GM23338 (cell line): ENCODE measurements at regions not wholly inside any gene's neighbourhood (a gene's known extent, or its start where the extent isn't known, plus 50 kb on each side); places are given as distances from the start of the nearest gene placed in this dataset.

ENCODE experiments used
- ATAC-seq: fragments of 200-7000 bp; cut with Tn5 transposase; 3 replicates; pipeline ENCODE4 v1.9.1; 2020
- DNase-seq: peaks from one replicate; pipeline ENCODE4 v3.0.0-alpha.2; 2015; ENCODE audit warnings: low spot score
- H2AFZ ChIP-seq: fragments of 200-600 bp; sonication (generic); 2 replicates; pipeline ENCODE4 v1.8.0; 2016; ENCODE audit warnings: antibody characterized with exemption, mild to moderate bottlenecking, moderate library complexity
- H3F3A ChIP-seq: fragments of 200-600 bp; sonication (generic); replicated peaks from 2 replicates; pipeline ENCODE4 v1.8.0; 2017; ENCODE audit warnings: antibody characterized with exemption, mixed run types, low read depth
- H3K27ac ChIP-seq: fragments of 200-600 bp; sonication (generic); 2 replicates; pipeline ENCODE4 v1.6.1; 2016; ENCODE audit warnings: low read depth
- H3K27me3 ChIP-seq: fragments of 200-600 bp; sonication (generic); 2 replicates; pipeline ENCODE4 v1.8.0; 2016; ENCODE audit warnings: mild to moderate bottlenecking, mixed run types, moderate library complexity; ENCODE audit not compliant: insufficient read depth
- H3K36me3 ChIP-seq: fragments of 200-600 bp; sonication (generic); 2 replicates; pipeline ENCODE4 v1.8.0; 2016; ENCODE audit warnings: mild to moderate bottlenecking; ENCODE audit not compliant: insufficient read depth
- H3K4me1 ChIP-seq: fragments of 200-600 bp; sonication (generic); 2 replicates; pipeline ENCODE4 v1.8.0; 2016; ENCODE audit warnings: mild to moderate bottlenecking, moderate library complexity; ENCODE audit not compliant: insufficient read depth
- H3K4me2 ChIP-seq: fragments of 200-600 bp; sonication (generic); 2 replicates; pipeline ENCODE4 v1.7.1; 2017; ENCODE audit warnings: mixed run types
- H3K4me3 ChIP-seq: fragments of 200-600 bp; sonication (generic); 2 replicates; pipeline ENCODE4 v1.6.1; 2016; ENCODE audit warnings: mixed run types
- H3K79me2 ChIP-seq: fragments of 200-600 bp; sonication (generic); replicated peaks from 2 replicates; pipeline ENCODE4 v1.8.0; 2017; ENCODE audit warnings: mild to moderate bottlenecking; ENCODE audit not compliant: insufficient read depth
- H3K9me2 ChIP-seq: fragments of 200-600 bp; sonication (generic); 2 replicates; pipeline ENCODE4 v1.8.0; 2017; ENCODE audit not compliant: insufficient read depth
- H4K20me1 ChIP-seq: fragments of 200-600 bp; sonication (generic); replicated peaks from 2 replicates; pipeline ENCODE4 v1.8.0; 2017; ENCODE audit warnings: mild to moderate bottlenecking; ENCODE audit not compliant: insufficient read depth
- H3K27ac Mint-ChIP-seq: 2 replicates; pipeline ENCODE4 v1.8.0; 2020; ENCODE audit warnings: inconsistent platforms, mild to moderate bottlenecking, moderate library complexity, mixed read lengths
- H3K27me3 Mint-ChIP-seq: 3 replicates; pipeline ENCODE4 v1.8.0; 2022; ENCODE audit warnings: low read depth, mild to moderate bottlenecking, moderate library complexity, mixed read lengths, inconsistent platforms; ENCODE audit not compliant: insufficient read depth, poor library complexity
- H3K36me3 Mint-ChIP-seq: 3 replicates; pipeline ENCODE4 v1.8.0; 2021; ENCODE audit warnings: low read depth, mild to moderate bottlenecking, inconsistent platforms, moderate library complexity, mixed read lengths
- H3K4me1 Mint-ChIP-seq: 3 replicates; pipeline ENCODE4 v1.8.0; 2020; ENCODE audit warnings: mild to moderate bottlenecking, inconsistent platforms, mixed read lengths
- H3K4me3 Mint-ChIP-seq: 3 replicates; pipeline ENCODE4 v1.8.0; 2021; ENCODE audit warnings: moderate library complexity, mild to moderate bottlenecking, inconsistent platforms, mixed read lengths
- H3K9me3 Mint-ChIP-seq: 3 replicates; pipeline ENCODE4 v1.8.0; 2020; ENCODE audit warnings: moderate library complexity, mild to moderate bottlenecking, inconsistent platforms, mixed read lengths
- EZH2phosphoT487 ChIP-seq: fragments of 200-600 bp; sonication (generic); IDR thresholded peaks from one replicate; pipeline ENCODE4 v1.8.1; 2018; ENCODE audit warnings: antibody characterized with exemption; ENCODE audit not compliant: unreplicated experiment
- JUNB ChIP-seq: IDR thresholded peaks from one replicate; pipeline ENCODE4 v1.6.1; 2016; ENCODE audit warnings: antibody characterized with exemption; ENCODE audit not compliant: unreplicated experiment
- ZNF331 ChIP-seq: fragments of 250-450 bp; sonication (Bioruptor Pico); IDR thresholded peaks from 2 replicates; pipeline ENCODE4 v1.5.0; 2020; ENCODE audit warnings: low read depth, mild to moderate bottlenecking, moderate library complexity
- TF ChIP-seq, protein P1 (sequence below): fragments of 250-450 bp; sonication (Bioruptor Pico); IDR thresholded peaks from 2 replicates; pipeline ENCODE4 v1.5.0; 2020; ENCODE audit warnings: mild to moderate bottlenecking, moderate library complexity

DNA sequence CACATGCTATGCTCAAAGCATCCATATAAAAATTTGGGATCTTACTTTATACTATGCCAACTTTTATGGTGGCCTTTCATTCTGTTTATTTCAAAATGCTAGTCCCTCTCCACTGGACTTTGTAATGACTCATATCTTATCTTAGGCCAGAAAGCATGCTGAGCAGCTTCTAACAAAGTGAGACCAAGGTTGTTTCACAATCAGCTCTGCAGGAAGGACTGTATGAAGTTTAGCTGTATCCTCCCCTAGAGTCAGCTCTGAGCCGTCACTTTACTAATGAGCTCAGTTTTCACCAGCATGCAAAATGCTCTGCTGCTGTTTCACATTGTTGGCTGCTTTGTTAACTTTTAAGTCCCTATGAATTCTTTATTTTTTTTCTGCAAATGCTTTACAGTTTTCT, 1608.8 kb downstream of the OLFM4 start:
- no peaks in the 10 kb centered on the region for H3K36me3 ChIP-seq
- peaks cover under 1% of the 10 kb centered on the region; the same call in 1 of the 3 replicates for H3K9me3 Mint-ChIP-seq
- no peak overlapping the region for H3K27ac ChIP-seq
- H3F3A ChIP-seq, result no peaks in the 10 kb centered on the region
- peaks cover under 1% of the 10 kb centered on the region; the same call in 1 of the 3 replicates for H3K36me3 Mint-ChIP-seq
- no peaks in the 10 kb centered on the region for H4K20me1 ChIP-seq
- H3K9me2 ChIP-seq, result no peaks in the 10 kb centered on the region; the same call in 1 of the 2 replicates
- peak; percentile 60 for DNase-seq
- no peak overlapping the region for H3K4me3 Mint-ChIP-seq
- H3K4me3 ChIP-seq, result no peak overlapping the region
- H3K27ac Mint-ChIP-seq, result peak overlapping the region; percentile 65; the same call in 1 of the 2 replicates
- no peak overlapping the region for H2AFZ ChIP-seq
- TF ChIP-seq EZH2phosphoT487, result no peak
- no peak for TF ChIP-seq JUNB
- peaks cover 19% of the 10 kb centered on the region for H3K4me1 Mint-ChIP-seq
- no peaks in the 10 kb centered on the region for H3K79me2 ChIP-seq
- peaks cover 27% of the 10 kb centered on the region for H3K4me1 ChIP-seq
- ATAC-seq, result peak; percentile 95
- no peak overlapping the region for H3K4me2 ChIP-seq
- H3K27me3 ChIP-seq, result no peaks in the 10 kb centered on the region
- H3K27me3 Mint-ChIP-seq, result peaks cover 2% of the 10 kb centered on the region

DNA sequence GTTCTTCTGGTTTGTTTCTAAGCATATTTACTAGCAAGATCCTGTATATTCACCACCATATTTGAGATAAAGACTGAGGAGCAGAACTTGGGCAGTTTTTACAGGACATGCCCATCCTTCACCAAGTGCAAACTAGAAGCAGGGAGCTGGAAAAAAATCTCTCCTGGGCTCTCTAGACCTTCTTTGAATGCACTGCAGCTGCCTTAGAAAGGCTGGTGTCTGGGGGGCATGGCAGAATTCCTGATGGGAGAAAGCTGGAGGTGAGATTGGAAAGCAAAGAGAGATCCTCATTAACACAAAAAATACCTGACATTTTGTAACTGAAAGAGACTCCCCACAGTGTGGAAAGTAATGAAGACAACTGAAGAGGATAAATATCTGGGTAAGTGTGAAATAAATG, 1612.1 kb downstream of the OLFM4 start:
- Histone ChIP-seq H3K9me2 (no peaks in the 10 kb centered on the region), H3K4me3 (no peak overlapping the region), H3F3A (no peaks in the 10 kb centered on the region), H3K27me3 (no peaks in the 10 kb centered on the region), H4K20me1 (no peaks in the 10 kb centered on the region), H3K4me2 (0 out of 2 replicates have a peak overlapping the region, but pooled peaks have one; percentile 13), H3K36me3 (no peaks in the 10 kb centered on the region), H3K27ac (peak overlapping the region; percentile 67; the same call in 1 of the 2 replicates), H3K4me1 (peaks cover 27% of the 10 kb centered on the region), H2AFZ (no peak overlapping the region), H3K79me2 (no peaks in the 10 kb centered on the region)
- peaks cover 2% of the 10 kb centered on the region for H3K27me3 Mint-ChIP-seq
- peaks cover 3% of the 10 kb centered on the region; the same call in 1 of the 3 replicates for H3K9me3 Mint-ChIP-seq
- peaks cover 19% of the 10 kb centered on the region for H3K4me1 Mint-ChIP-seq
- peaks cover 2% of the 10 kb centered on the region; the same call in 1 of the 3 replicates for H3K36me3 Mint-ChIP-seq
- no peak for TF ChIP-seq ZNF331 (CRISPR knock-in tag)
- TF ChIP-seq, protein P1, sequence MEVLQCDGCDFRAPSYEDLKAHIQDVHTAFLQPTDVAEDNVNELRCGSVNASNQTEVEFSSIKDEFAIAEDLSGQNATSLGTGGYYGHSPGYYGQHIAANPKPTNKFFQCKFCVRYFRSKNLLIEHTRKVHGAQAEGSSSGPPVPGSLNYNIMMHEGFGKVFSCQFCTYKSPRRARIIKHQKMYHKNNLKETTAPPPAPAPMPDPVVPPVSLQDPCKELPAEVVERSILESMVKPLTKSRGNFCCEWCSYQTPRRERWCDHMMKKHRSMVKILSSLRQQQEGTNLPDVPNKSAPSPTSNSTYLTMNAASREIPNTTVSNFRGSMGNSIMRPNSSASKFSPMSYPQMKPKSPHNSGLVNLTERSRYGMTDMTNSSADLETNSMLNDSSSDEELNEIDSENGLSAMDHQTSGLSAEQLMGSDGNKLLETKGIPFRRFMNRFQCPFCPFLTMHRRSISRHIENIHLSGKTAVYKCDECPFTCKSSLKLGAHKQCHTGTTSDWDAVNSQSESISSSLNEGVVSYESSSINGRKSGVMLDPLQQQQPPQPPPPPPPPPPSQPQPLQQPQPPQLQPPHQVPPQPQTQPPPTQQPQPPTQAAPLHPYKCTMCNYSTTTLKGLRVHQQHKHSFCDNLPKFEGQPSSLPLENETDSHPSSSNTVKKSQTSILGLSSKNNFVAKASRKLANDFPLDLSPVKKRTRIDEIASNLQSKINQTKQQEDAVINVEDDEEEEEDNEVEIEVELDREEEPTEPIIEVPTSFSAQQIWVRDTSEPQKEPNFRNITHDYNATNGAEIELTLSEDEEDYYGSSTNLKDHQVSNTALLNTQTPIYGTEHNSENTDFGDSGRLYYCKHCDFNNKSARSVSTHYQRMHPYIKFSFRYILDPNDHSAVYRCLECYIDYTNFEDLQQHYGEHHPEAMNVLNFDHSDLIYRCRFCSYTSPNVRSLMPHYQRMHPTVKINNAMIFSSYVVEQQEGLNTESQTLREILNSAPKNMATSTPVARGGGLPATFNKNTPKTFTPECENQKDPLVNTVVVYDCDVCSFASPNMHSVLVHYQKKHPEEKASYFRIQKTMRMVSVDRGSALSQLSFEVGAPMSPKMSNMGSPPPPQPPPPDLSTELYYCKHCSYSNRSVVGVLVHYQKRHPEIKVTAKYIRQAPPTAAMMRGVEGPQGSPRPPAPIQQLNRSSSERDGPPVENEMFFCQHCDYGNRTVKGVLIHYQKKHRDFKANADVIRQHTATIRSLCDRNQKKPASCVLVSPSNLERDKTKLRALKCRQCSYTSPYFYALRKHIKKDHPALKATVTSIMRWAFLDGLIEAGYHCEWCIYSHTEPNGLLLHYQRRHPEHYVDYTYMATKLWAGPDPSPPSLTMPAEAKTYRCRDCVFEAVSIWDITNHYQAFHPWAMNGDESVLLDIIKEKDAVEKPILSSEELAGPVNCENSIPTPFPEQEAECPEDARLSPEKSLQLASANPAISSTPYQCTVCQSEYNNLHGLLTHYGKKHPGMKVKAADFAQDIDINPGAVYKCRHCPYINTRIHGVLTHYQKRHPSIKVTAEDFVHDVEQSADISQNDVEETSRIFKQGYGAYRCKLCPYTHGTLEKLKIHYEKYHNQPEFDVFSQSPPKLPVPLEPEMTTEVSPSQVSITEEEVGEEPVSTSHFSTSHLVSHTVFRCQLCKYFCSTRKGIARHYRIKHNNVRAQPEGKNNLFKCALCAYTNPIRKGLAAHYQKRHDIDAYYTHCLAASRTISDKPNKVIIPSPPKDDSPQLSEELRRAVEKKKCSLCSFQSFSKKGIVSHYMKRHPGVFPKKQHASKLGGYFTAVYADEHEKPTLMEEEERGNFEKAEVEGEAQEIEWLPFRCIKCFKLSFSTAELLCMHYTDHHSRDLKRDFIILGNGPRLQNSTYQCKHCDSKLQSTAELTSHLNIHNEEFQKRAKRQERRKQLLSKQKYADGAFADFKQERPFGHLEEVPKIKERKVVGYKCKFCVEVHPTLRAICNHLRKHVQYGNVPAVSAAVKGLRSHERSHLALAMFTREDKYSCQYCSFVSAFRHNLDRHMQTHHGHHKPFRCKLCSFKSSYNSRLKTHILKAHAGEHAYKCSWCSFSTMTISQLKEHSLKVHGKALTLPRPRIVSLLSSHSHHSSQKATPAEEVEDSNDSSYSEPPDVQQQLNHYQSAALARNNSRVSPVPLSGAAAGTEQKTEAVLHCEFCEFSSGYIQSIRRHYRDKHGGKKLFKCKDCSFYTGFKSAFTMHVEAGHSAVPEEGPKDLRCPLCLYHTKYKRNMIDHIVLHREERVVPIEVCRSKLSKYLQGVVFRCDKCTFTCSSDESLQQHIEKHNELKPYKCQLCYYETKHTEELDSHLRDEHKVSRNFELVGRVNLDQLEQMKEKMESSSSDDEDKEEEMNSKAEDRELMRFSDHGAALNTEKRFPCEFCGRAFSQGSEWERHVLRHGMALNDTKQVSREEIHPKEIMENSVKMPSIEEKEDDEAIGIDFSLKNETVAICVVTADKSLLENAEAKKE (CRISPR knock-in tag), result peak; percentile 33; the same call in 1 of the 2 replicates
- ATAC-seq (peak; percentile 63), DNase-seq (peak; percentile 21)
- H3K4me3 Mint-ChIP-seq, result no peak overlapping the region
- H3K27ac Mint-ChIP-seq, result peak overlapping the region; percentile 63; the same call in 1 of the 2 replicates
